Liver (tissue), 8 donors: ENCODE measurements at regions not wholly inside any gene's neighbourhood (a gene's known extent, or its start where the extent isn't known, plus 50 kb on each side); places are given as distances from the start of the nearest gene placed in this dataset.

ENCODE experiments used
- DNase-seq: peaks from one replicate; pipeline ENCODE4 v3.0.0-alpha.2; 2017; ENCODE audit warnings: low spot score
- H3K27ac ChIP-seq, 2 donors: one replicate each; pipeline ENCODE4 v1.7.0; 2013; ENCODE audit warnings: inconsistent platforms in 2 of 2, low read length in 2 of 2, control low read depth in 1 of 2, low read depth in 1 of 2, mild to moderate bottlenecking in 1 of 2
- H3K27me3 ChIP-seq, 4 donors: one replicate each; pipeline versions ENCODE4 v1.6.1 to v1.7.0; 2013; ENCODE audit warnings: low read length in 3 of 4, inconsistent platforms in 1 of 4, mild to moderate bottlenecking in 1 of 4, moderate library complexity in 1 of 4; ENCODE audit not compliant: control insufficient read depth in 4 of 4, insufficient read depth in 4 of 4
- H3K36me3 ChIP-seq, 4 donors: one replicate each; pipeline versions ENCODE4 v1.6.1 to v1.7.0; 2013; ENCODE audit warnings: low read length in 3 of 4, mild to moderate bottlenecking in 3 of 4, low read depth in 1 of 4, moderate library complexity in 1 of 4; ENCODE audit not compliant: control insufficient read depth in 4 of 4, insufficient read depth in 3 of 4
- H3K4me1 ChIP-seq, 4 donors: one replicate each; pipeline versions ENCODE4 v1.6.1 to v1.7.0; 2013; ENCODE audit warnings: low read length in 3 of 4, mild to moderate bottlenecking in 3 of 4, moderate library complexity in 1 of 4; ENCODE audit not compliant: control insufficient read depth in 4 of 4, insufficient read depth in 4 of 4
- H3K4me3 ChIP-seq, 3 donors: one replicate each; pipeline versions ENCODE4 v1.6.1 to v1.7.0; 2013; ENCODE audit warnings: low read length in 3 of 3, control low read depth in 1 of 3, low read depth in 1 of 3, mild to moderate bottlenecking in 1 of 3
- H3K9ac ChIP-seq, 2 donors: one replicate each; pipeline ENCODE4 v1.7.0; 2013; ENCODE audit warnings: low read length in 2 of 2, mild to moderate bottlenecking in 2 of 2, moderate library complexity in 2 of 2, control low read depth in 1 of 2, low read depth in 1 of 2
- H3K9me3 ChIP-seq, 4 donors: one replicate each; pipeline versions ENCODE4 v1.6.1 to v1.7.0; 2013; ENCODE audit warnings: low read length in 3 of 4; ENCODE audit not compliant: control insufficient read depth in 4 of 4
- ATF3 ChIP-seq: IDR thresholded peaks from 2 replicates; pipeline ENCODE4 v1.6.1; 2016; ENCODE audit warnings: antibody characterized with exemption
- CTCF ChIP-seq: fragments of 150-350 bp; IDR thresholded peaks from 2 replicates; pipeline ENCODE4 v1.5.1; 2017; ENCODE audit warnings: improper control_type of control experiment, low read depth, low read length; ENCODE audit not compliant: missing input control
- EGR1 ChIP-seq, 2 donors: IDR thresholded peaks; 2 replicates each; pipeline ENCODE4 v1.6.1; 2016 to 2018; ENCODE audit warnings: antibody characterized with exemption in 2 of 2, low read depth in 2 of 2
- FOXA1 ChIP-seq: IDR thresholded peaks from 2 replicates; pipeline ENCODE4 v1.6.1; 2016; ENCODE audit warnings: antibody characterized with exemption
- FOXA2 ChIP-seq: IDR thresholded peaks from 2 replicates; pipeline ENCODE4 v1.6.1; 2016; ENCODE audit warnings: antibody characterized with exemption
- GABPA ChIP-seq, 2 donors: IDR thresholded peaks in 1 of 2; conservative IDR thresholded peaks in 1 of 2; 2 replicates each; pipeline ENCODE4 v1.6.1; 2016; ENCODE audit warnings: antibody characterized with exemption in 2 of 2, mild to moderate bottlenecking in 1 of 2, moderate library complexity in 1 of 2
- HNF4A ChIP-seq, 2 donors: conservative IDR thresholded peaks; 2 replicates each; pipeline ENCODE4 v1.6.1; 2016; ENCODE audit warnings: antibody characterized with exemption in 2 of 2, mild to moderate bottlenecking in 2 of 2
- HNF4G ChIP-seq: IDR thresholded peaks from 2 replicates; pipeline ENCODE4 v1.6.1; 2016; ENCODE audit warnings: antibody characterized with exemption
- JUND ChIP-seq, 2 donors: IDR thresholded peaks; 2 replicates each; pipeline ENCODE4 v1.6.1; 2016; ENCODE audit warnings: antibody characterized with exemption in 2 of 2
- MAX ChIP-seq: IDR thresholded peaks from 2 replicates; pipeline ENCODE4 v1.6.1; 2016; ENCODE audit warnings: antibody characterized with exemption
- NR2F2 ChIP-seq: IDR thresholded peaks from 2 replicates; pipeline ENCODE4 v1.6.1; 2016; ENCODE audit warnings: antibody characterized with exemption
- RAD21 ChIP-seq, 2 donors: IDR thresholded peaks; 2 replicates each; pipeline ENCODE4 v1.6.1; 2016; ENCODE audit warnings: antibody characterized with exemption in 2 of 2, mild to moderate bottlenecking in 2 of 2
- REST ChIP-seq: IDR thresholded peaks from 2 replicates; pipeline ENCODE4 v1.6.1; 2016; ENCODE audit warnings: antibody characterized with exemption, mild to moderate bottlenecking
- RXRA ChIP-seq, 2 donors: IDR thresholded peaks; 2 replicates each; pipeline ENCODE4 v1.6.1; 2017 to 2018; ENCODE audit warnings: antibody characterized with exemption in 2 of 2, mild to moderate bottlenecking in 1 of 2
- SP1 ChIP-seq: IDR thresholded peaks from 2 replicates; pipeline ENCODE4 v1.6.1; 2018; ENCODE audit warnings: antibody characterized with exemption, mild to moderate bottlenecking
- YY1 ChIP-seq: IDR thresholded peaks from 2 replicates; pipeline ENCODE4 v1.6.1; 2016; ENCODE audit warnings: antibody characterized with exemption, mild to moderate bottlenecking
- ZBTB33 ChIP-seq: IDR thresholded peaks from 2 replicates; pipeline ENCODE4 v1.6.1; 2016; ENCODE audit warnings: antibody characterized with exemption
- WGBS: extraction: QIAGEN DNeasy Blood & Tissue Kit; methylation state at CpG from one replicate; pipeline ENCODE4 v1.1.7; 2013; 5-methylcytosine and 5-hydroxymethylcytosine counted together
- donor health status: healthy.
- donor health status: healthy.
- donor health status: healthy.
- donor health status: healthy.
- donor health status: healthy.

- no peak for TF ChIP-seq JUND (IDR thresholded peaks at IDR 0.05)
Measured at GRCh38 chr18:52175406-52175805, 164.6 kb upstream of the DCC start (continued).

GRCh38 chr18:52183107-52183506, 156.9 kb upstream of the DCC start:
- TF ChIP-seq RXRA (IDR thresholded peaks at IDR 0.05) (no peak), REST (no peak), ATF3 (no peak), EGR1 (IDR thresholded peaks at IDR 0.05; ENCODE audit: low read depth in 2 of 2) (no peak), SP1 (no peak), JUND (IDR thresholded peaks at IDR 0.05) (no peak), FOXA2 (no peak), ZBTB33 (no peak), YY1 (no peak), NR2F2 (no peak), HNF4A (conservative IDR thresholded peaks at IDR 0.05) (no peak), RAD21 (IDR thresholded peaks at IDR 0.05) (no peak), HNF4G (no peak), MAX (no peak), FOXA1 (no peak), GABPA (IDR thresholded peaks at IDR 0.05 in 1 of 2, conservative IDR thresholded peaks at IDR 0.05 in 1 of 2) (no peak), CTCF (no peak)
- Histone ChIP-seq H3K4me3 (no peak overlapping the region), H3K9me3 (no peaks in the 10 kb centered on the region), H3K4me1 (no peaks in the 10 kb centered on the region), H3K36me3 (no peaks in the 10 kb centered on the region), H3K27ac (no peak overlapping the region), H3K9ac (no peak overlapping the region), H3K27me3 (no peaks in the 10 kb centered on the region)
- WGBS = 90% methylated on average over 2 of the region's 2 CpGs
- DNase-seq = no peak
